WTC11 (cell line): ENCODE measurements at regions not wholly inside any gene's neighbourhood (a gene's known extent, or its start where the extent isn't known, plus 50 kb on each side); places are given as distances from the start of the nearest gene placed in this dataset.

Experiments
- ATAC-seq: fragments of 200-7000 bp; cut with Tn5 transposase; 2 replicates; pipeline ENCODE4 v1.10.0; 2021; ENCODE audit warnings: mild to moderate bottlenecking, moderate library complexity
- CTCF ChIA-PET: fragments of 300-600 bp; sonication (Branson Sonifier 250); formaldehyde crosslinking; loops from one replicate; lab custom pipeline; 2021; ENCODE audit warnings: antibody characterized with exemption; lab: Charles Lee
- POLR2A ChIA-PET: fragments of 350-600 bp; sonication (Branson Sonifier 250); formaldehyde crosslinking; loops from one replicate; lab custom pipeline; 2021; ENCODE audit warnings: antibody characterized with exemption; lab: Charles Lee
- DNase-seq: peaks from one replicate; pipeline ENCODE4 v3.0.0; 2021; ENCODE audit warnings: low spot score
- H3K27ac Mint-ChIP-seq: 2 replicates; pipeline ENCODE4 v1.8.0; 2021; ENCODE audit warnings: mixed read lengths
- H3K27me3 Mint-ChIP-seq: 2 replicates; pipeline ENCODE4 v1.8.0; 2021; ENCODE audit warnings: low read depth, mild to moderate bottlenecking, moderate library complexity, mixed read lengths
- H3K36me3 Mint-ChIP-seq: 2 replicates; pipeline ENCODE4 v1.8.0; 2021; ENCODE audit warnings: mixed read lengths
- H3K4me1 Mint-ChIP-seq: 2 replicates; pipeline ENCODE4 v1.8.0; 2022; ENCODE audit warnings: mixed read lengths
- H3K4me3 Mint-ChIP-seq: 2 replicates; pipeline ENCODE4 v1.8.0; 2021; ENCODE audit warnings: mild to moderate bottlenecking, moderate library complexity, mixed read lengths
- H3K9me3 Mint-ChIP-seq: 2 replicates; pipeline ENCODE4 v1.8.0; 2021; ENCODE audit warnings: mixed read lengths
- AR ChIP-seq: fragments of 250-450 bp; sonication (Bioruptor Pico); IDR thresholded peaks from 2 replicates; pipeline ENCODE4 v1.9.0; 2021; ENCODE audit warnings: mild to moderate bottlenecking
- ATF6 ChIP-seq: sonication (generic); formaldehyde crosslinking; IDR thresholded peaks from 2 replicates; pipeline ENCODE4 v1.8.1; 2023; ENCODE audit warnings: mild to moderate bottlenecking, missing genetic modification reagents
- ELF4 ChIP-seq: sonication (generic); formaldehyde crosslinking; IDR thresholded peaks from 2 replicates; pipeline ENCODE4 v1.8.1; 2022; ENCODE audit warnings: low read depth, mild to moderate bottlenecking, moderate library complexity, missing genetic modification reagents
- ESRRA ChIP-seq: sonication (generic); formaldehyde crosslinking; IDR thresholded peaks from 2 replicates; pipeline ENCODE4 v1.8.1; 2022; ENCODE audit warnings: mild to moderate bottlenecking, missing genetic modification reagents, borderline replicate concordance
- FOXK1 ChIP-seq: sonication (generic); formaldehyde crosslinking; IDR thresholded peaks from 2 replicates; pipeline ENCODE4 v1.8.0; 2022; ENCODE audit warnings: mild to moderate bottlenecking, moderate library complexity, missing genetic modification reagents
- GABPB1 ChIP-seq: sonication (generic); formaldehyde crosslinking; IDR thresholded peaks from 2 replicates; pipeline ENCODE4 v1.8.1; 2023; ENCODE audit warnings: mild to moderate bottlenecking, missing genetic modification reagents
- MXD4 ChIP-seq: fragments of 250-450 bp; sonication (Bioruptor Pico); IDR thresholded peaks from 2 replicates; pipeline ENCODE4 v1.8.0; 2021; ENCODE audit warnings: mild to moderate bottlenecking, moderate library complexity, borderline replicate concordance
- NFATC4 ChIP-seq: fragments of 250-450 bp; sonication (Bioruptor Pico); IDR thresholded peaks from 2 replicates; pipeline ENCODE4 v1.9.0; 2021; ENCODE audit warnings: mild to moderate bottlenecking
- NFYB ChIP-seq: sonication (generic); formaldehyde crosslinking; conservative IDR thresholded peaks from 2 replicates; pipeline ENCODE4 v1.8.0; 2022; ENCODE audit warnings: low read depth, missing genetic modification reagents
- PRDM15 ChIP-seq: sonication (generic); formaldehyde crosslinking; IDR thresholded peaks from 2 replicates; pipeline ENCODE4 v1.8.0; 2022; ENCODE audit warnings: missing genetic modification reagents
- SMAD3 ChIP-seq: sonication (generic); formaldehyde crosslinking; IDR thresholded peaks from 2 replicates; pipeline ENCODE4 v1.8.0; 2022; ENCODE audit warnings: missing genetic modification reagents, mild to moderate bottlenecking, borderline replicate concordance
- SP1 ChIP-seq: sonication (generic); formaldehyde crosslinking; conservative IDR thresholded peaks from 2 replicates; pipeline ENCODE4 v1.8.1; 2022; ENCODE audit warnings: missing genetic modification reagents
- TEAD1 ChIP-seq: sonication (generic); formaldehyde crosslinking; IDR thresholded peaks from 2 replicates; pipeline ENCODE4 v1.8.0; 2022; ENCODE audit warnings: mild to moderate bottlenecking, missing genetic modification reagents
- ZNF121 ChIP-seq: sonication (generic); formaldehyde crosslinking; IDR thresholded peaks from 2 replicates; pipeline ENCODE4 v1.8.0; 2023; ENCODE audit warnings: missing genetic modification reagents
- TF ChIP-seq, protein P1 (sequence below): sonication (generic); formaldehyde crosslinking; IDR thresholded peaks from 2 replicates; pipeline ENCODE4 v1.8.1; 2022; ENCODE audit warnings: mild to moderate bottlenecking, missing genetic modification reagents, moderate library complexity, borderline replicate concordance
- TF ChIP-seq, protein P2 (sequence below): fragments of 250-450 bp; sonication (Bioruptor Pico); IDR thresholded peaks from 2 replicates; pipeline ENCODE4 v1.9.0; 2021; ENCODE audit warnings: mild to moderate bottlenecking
- TF ChIP-seq, protein P3 (sequence below): sonication (generic); formaldehyde crosslinking; IDR thresholded peaks from 2 replicates; pipeline ENCODE4 v1.8.0; 2022; ENCODE audit warnings: mild to moderate bottlenecking, missing genetic modification reagents
- TF ChIP-seq, protein P4 (sequence below): fragments of 250-450 bp; sonication (Bioruptor Pico); IDR thresholded peaks from 2 replicates; pipeline ENCODE4 v1.9.0; 2021; ENCODE audit warnings: moderate library complexity, mild to moderate bottlenecking, inconsistent platforms, borderline replicate concordance

GRCh38 chr11:41659985-41660384, 200.5 kb upstream of the LRRC4C start:
- ATAC-seq (peak; percentile 20), DNase-seq (no peak)
- H3K36me3 Mint-ChIP-seq = no peaks in the 10 kb centered on the region
- peaks cover 12% of the 10 kb centered on the region; the same call in 1 of the 2 replicates for H3K9me3 Mint-ChIP-seq
- peaks cover 6% of the 10 kb centered on the region for H3K4me1 Mint-ChIP-seq
- ChIA-PET CTCF (interaction anchor here (1.0 to 1.8 kb wide), 3 partner anchors 9 to 865 kb away, joined by 3 to 5 read pairs (median 4); no protein-coding TSS in a partner anchor), POLR2A (no interaction called here)
- TF ChIP-seq, protein P1, sequence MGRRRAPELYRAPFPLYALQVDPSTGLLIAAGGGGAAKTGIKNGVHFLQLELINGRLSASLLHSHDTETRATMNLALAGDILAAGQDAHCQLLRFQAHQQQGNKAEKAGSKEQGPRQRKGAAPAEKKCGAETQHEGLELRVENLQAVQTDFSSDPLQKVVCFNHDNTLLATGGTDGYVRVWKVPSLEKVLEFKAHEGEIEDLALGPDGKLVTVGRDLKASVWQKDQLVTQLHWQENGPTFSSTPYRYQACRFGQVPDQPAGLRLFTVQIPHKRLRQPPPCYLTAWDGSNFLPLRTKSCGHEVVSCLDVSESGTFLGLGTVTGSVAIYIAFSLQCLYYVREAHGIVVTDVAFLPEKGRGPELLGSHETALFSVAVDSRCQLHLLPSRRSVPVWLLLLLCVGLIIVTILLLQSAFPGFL (CRISPR knock-in tag) = no peak
- TF ChIP-seq MXD4 (CRISPR knock-in tag) = no peak
- TF ChIP-seq ELF4 = no peak
- TF ChIP-seq FOXK1 (CRISPR knock-in tag) = no peak
- TF ChIP-seq AR (CRISPR knock-in tag) = no peak
- TF ChIP-seq NFATC4 = no peak
- no peak for TF ChIP-seq ESRRA (CRISPR knock-in tag)
- TF ChIP-seq PRDM15 (CRISPR knock-in tag) = no peak
- no peak for TF ChIP-seq ZNF121 (CRISPR knock-in tag)
- TF ChIP-seq, protein P2, sequence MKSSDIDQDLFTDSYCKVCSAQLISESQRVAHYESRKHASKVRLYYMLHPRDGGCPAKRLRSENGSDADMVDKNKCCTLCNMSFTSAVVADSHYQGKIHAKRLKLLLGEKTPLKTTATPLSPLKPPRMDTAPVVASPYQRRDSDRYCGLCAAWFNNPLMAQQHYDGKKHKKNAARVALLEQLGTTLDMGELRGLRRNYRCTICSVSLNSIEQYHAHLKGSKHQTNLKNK (CRISPR knock-in tag) = no peak
- no peak for TF ChIP-seq NFYB (CRISPR knock-in tag)
- no peak for TF ChIP-seq SP1 (CRISPR knock-in tag)
- TF ChIP-seq SMAD3 = no peak
- TF ChIP-seq, protein P3, sequence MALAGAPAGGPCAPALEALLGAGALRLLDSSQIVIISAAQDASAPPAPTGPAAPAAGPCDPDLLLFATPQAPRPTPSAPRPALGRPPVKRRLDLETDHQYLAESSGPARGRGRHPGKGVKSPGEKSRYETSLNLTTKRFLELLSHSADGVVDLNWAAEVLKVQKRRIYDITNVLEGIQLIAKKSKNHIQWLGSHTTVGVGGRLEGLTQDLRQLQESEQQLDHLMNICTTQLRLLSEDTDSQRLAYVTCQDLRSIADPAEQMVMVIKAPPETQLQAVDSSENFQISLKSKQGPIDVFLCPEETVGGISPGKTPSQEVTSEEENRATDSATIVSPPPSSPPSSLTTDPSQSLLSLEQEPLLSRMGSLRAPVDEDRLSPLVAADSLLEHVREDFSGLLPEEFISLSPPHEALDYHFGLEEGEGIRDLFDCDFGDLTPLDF (CRISPR knock-in tag) = no peak
- no peak for TF ChIP-seq TEAD1 (CRISPR knock-in tag)
- TF ChIP-seq GABPB1 (CRISPR knock-in tag) = no peak
- no peak for TF ChIP-seq ATF6 (CRISPR knock-in tag)
- TF ChIP-seq, protein P4, sequence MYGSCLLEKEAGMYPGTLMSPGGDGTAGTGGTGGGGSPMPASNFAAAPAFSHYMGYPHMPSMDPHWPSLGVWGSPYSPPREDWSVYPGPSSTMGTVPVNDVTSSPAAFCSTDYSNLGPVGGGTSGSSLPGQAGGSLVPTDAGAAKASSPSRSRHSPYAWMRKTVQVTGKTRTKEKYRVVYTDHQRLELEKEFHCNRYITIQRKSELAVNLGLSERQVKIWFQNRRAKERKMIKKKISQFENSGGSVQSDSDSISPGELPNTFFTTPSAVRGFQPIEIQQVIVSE = no peak
- H3K4me3 Mint-ChIP-seq = no peak overlapping the region
- no peaks in the 10 kb centered on the region for H3K27me3 Mint-ChIP-seq
- H3K27ac Mint-ChIP-seq = no peak overlapping the region
